Dedifferentiated amniotic fluid mesenchymal stem cell (primary cell): ENCODE measurements at regions not wholly inside any gene's neighbourhood (a gene's known extent, or its start where the extent isn't known, plus 50 kb on each side); places are given as distances from the start of the nearest gene placed in this dataset.
"Not testable (repeated sequence)": the region's sequence is repeated elsewhere in the genome, so short reads cannot be mapped to it uniquely, and the experiment has no call there.

Experiments
- DNase-seq: peaks from one replicate; pipeline ENCODE4 v3.0.0-alpha.2; 2016; ENCODE audit errors: extremely low spot score

GRCh38 chr10:118805146-118805545 lies 50.4 kb upstream of the CACUL1 start:
- no peak for DNase-seq

DNA sequence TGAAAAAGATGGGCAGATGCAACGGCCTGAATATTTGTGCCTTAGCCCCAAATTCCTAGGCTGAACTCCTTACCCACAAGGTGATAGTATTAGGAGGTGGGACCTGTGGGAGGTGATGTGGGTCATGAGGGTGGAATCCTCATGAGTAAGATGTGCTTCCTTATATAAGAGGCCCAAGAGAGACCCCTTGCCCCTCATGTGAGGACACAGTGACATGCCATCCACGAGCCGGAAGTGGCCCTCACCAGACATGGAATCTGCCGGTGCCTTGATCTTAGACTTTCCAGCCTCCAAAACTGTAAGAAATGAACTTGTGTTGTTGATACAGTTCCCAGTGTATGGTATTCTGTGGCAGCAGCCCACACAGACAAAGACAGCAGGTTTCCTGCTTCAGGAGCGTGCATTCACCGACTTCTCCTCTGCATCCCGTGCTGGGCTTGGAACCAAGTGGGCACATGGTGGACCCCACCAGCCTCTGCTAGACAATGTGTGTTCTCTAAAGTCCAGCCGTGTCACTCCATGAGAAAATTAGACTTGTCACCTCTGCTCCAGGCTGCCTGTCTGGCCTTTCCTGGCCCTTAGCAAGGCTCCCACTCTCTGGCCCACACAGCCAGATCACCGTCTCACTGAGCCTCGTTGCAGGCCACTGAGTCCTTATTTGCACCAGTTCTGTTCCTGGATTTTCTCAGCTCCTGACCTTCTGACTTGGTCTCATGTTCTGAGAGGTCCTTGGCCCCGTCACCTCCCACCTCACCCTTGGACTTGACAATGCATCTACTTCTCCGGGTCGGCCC lies 52.9 kb upstream of the CACUL1 start:
- no peak for DNase-seq

GRCh38 chr10:118808601-118809356 lies 54.0 kb upstream of the CACUL1 start:
- DNase-seq = no peak

GRCh38 chr10:118809357-118810220 lies 54.8 kb upstream of the CACUL1 start:
- DNase-seq = no peak

DNA sequence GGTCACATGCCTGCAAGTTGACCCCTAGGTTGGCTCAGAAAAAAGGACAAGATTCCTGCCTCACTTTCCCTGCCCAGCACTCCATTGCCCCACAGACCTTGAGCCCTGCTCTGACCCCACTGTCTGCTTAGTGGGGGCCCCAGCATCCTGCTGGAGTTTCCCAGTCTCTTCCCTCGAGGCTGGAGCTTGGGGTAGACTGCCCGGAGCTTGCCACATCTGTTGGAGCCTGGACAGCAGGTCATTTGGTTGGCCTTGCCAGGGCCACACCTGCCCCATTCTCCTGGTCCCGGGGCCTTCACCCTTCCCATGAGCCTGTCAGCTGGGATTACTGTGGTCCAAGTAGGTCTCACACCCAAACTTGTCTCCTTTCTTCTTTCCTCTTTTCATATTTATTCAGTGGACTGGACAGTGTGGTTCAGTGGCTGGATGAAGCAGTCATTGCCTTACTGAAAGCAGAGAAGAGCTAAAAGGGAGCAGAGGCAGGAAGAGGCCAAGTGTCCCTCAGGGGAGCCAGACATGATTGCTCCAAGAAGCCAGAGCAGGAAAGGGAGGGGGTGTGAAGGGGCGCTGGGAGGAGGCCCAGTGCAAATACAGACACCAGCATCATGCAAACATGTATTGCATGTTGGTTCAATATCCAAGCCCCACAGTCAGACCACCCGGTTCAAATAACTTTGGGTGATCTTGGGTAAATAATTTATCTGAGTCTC lies 56.2 kb upstream of the CACUL1 start:
- no peak for DNase-seq

DNA sequence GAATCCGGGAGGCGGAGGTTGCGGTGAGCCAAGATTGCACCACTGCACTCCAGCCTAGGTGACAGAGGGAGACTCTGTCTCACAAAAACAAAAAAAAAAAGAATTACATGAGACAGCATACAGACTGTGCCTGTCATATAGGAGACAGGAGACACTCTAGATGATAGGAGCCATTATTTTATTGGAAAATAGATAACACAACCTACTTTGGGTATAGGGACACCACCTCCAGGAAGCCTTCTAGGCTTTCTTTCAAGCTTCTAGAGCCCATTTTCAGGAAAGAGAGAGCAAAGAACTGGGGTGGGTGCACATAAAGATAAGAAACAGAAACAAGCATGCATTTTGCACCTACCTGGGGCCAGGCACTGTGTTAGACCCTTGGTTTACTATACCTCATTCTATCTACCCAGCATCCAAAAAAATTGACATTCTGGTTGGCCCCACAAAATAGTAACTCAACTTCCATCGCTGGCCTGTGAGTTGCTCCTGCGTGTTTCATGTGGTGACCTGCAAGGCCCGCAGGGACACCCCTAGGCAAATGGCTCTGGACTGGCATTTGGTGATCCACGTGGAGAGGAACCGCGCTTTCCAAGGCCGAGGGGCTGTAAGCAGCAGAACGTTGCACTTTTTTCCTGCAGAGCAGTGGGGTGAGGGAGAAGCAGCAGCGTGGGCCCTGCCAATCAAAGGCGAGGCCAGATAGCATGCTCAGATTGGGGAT lies 57.1 kb upstream of the CACUL1 start:
- DNase-seq = no peak

- no peak for DNase-seq
Measured at GRCh38 chr10:118812393-118812740, 57.6 kb upstream of the CACUL1 start.

DNA sequence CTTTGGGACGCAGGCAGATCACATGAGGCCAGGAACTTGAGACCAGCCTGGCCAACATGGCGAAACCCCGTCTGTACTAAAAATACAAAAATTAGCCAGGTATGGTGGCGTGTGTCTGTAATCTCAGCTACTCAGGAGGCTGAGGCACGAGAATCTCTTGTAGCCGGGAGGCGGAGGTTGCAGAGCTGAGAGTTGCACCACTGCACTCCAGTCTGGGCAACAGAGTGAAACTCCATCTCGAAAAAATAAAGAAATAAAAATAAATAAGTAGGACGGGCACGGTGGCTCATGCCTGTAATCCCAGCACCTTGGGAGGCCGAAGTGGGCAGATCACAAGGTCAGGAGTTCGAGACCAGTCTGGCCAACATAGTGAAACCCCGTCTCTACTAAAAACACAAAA lies 58.2 kb upstream of the CACUL1 start:
- not testable (repeated sequence) for DNase-seq

- DNase-seq = no peak
Measured at GRCh38 chr10:118816471-118817168, 61.9 kb upstream of the CACUL1 start.

DNA sequence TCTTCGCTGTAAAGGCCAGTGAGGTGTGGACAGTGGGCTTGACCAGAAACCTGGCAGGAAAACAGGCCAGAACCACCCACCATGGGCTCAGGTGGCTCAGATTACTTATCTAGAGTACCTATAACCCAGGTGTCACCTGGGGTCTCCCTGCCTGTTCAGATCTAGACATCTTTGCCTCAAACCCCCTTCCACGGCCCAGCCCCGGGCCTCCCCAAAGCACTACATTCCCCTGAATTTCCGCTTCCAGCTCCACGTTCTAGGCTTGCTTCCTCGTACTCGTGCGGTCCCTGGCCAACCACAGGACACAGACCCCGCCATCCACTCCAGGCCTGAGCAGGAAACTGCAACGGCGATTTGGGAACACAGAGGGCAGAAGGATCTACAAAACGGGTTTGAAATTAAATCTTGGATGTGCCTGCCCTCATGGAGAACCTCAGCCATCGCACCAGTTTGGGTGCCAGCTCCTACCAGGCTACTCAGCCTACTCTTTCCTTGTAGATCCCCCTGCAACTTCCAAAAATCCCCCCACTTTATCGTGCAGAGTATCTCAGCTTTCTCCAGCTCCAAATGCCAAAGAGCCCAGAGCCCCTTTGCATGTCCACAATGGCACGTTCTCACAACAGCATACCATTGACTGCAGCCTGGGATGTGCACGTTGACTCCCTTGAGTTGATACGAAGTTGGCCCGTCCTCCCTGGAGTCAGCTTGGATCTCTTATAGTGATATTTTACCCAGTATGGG lies 62.7 kb upstream of the CACUL1 start:
- DNase-seq = no peak

GRCh38 chr10:118818621-118819221 lies 64.0 kb upstream of the CACUL1 start:
- no peak for DNase-seq

DNA sequence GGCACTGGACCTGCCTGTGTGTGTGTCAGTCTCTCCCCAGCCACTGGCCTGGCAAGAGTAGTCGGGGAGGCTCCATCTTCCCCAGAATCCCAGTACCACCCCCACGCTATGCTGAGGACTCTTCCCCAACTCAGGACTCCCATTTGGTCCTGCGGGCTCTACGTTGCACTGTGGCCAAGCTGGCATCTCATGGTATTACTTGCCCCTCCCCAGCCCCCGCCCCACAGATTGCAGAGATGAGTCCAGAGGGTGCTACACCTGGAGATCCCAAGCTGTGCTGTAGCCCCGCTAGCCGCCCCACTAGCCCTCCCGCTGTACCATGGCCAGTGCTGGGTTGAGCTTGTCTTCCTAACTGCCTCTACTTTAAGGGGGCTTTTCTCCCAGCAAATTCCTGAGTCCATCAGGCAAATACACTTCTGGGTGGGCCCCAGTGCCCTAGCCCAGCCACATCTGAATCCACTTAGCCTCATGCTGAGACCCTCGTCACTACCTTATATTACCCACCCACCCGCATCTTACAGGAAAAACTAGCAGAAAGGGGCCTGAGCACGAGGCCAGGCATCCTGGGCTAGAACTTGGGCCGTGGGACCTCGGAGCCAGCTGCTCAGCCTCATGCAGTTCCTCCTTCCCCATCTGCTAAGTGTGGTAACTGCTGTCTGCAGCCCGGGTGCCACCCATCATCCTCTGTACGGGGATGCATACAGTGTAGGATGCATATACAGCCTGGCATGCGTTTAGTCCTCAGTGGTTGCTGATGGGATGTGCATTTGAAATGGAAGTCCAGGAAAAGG lies 65.8 kb upstream of the CACUL1 start:
- DNase-seq = no peak

DNA sequence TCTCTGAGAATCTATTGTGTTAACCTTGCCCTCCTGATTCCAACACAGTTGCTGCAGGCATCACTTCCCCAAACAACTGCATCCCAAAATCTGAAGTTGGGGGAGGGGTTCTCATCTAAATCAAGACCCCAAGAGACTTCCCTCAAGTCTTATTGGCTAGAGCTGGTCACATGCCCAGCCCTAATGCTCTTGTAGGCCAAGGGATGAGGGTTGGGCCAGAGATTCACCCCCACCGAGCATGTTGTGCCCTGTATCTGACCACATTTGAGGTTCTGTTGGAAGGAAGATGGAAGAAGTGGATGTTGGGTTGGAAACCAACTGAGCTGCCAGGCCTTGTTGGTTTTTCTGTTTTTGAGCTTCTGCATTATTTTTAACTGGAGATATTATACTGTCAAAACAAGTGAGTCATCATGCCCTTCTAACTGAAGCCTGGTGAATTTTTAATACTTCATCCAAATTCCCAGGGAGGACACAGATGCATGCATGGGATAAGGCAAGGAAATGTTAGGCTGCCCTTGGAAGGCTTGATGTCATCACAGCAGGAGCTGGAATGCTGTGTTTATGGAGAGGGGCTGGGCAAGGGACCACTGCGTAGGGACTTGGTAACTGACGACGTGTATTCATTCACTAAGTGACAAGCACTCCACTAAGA lies 68.6 kb upstream of the CACUL1 start:
- no peak for DNase-seq

GRCh38 chr10:118827053-118827452 lies 72.3 kb upstream of the CACUL1 start:
- DNase-seq = no peak

GRCh38 chr10:118827466-118828155 lies 72.8 kb upstream of the CACUL1 start:
- no peak for DNase-seq

GRCh38 chr10:118832241-118832651 lies 77.5 kb upstream of the CACUL1 start:
- no peak for DNase-seq

DNA sequence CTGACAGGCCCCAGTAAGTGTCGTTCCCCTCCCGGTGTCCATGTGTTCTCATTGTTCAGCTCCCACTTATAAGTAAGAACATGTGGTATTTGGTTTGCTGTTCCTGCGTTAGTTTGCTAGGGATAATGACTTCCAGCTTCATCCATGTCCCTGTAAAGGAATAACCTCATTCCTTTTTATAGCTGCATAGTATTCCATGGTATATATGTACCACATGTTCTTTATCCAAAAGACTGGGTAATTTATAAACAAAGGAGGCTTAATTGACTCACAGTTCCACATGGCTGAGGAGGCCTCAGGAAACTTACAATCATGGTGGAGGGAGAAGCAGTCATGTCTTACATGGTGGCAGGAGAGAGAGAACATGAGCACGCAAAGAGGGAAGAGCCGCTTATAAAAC lies 79.6 kb upstream of the CACUL1 start:
- not testable (repeated sequence) for DNase-seq
